Loucy (cell line): ENCODE measurements at regions not wholly inside any gene's neighbourhood (a gene's known extent, or its start where the extent isn't known, plus 50 kb on each side); places are given as distances from the start of the nearest gene placed in this dataset.

Experiments
- H2AFZ ChIP-seq: fragments of 200-600 bp; sonication (generic); 2 replicates; pipeline ENCODE4 v1.6.0; 2016; ENCODE audit warnings: antibody characterized with exemption, mild to moderate bottlenecking, low read length, moderate library complexity
- H3F3A ChIP-seq: fragments of 200-600 bp; 2 replicates; pipeline ENCODE4 v1.6.0; 2016; ENCODE audit warnings: antibody characterized with exemption, low read depth, mild to moderate bottlenecking
- H3K27me3 ChIP-seq: fragments of 200-600 bp; sonication (generic); 2 replicates; pipeline ENCODE4 v1.6.1; 2014; ENCODE audit warnings: low read length, mild to moderate bottlenecking; ENCODE audit not compliant: insufficient read depth, poor library complexity, severe bottlenecking
- H3K36me3 ChIP-seq: fragments of 200-600 bp; sonication (generic); 2 replicates; pipeline ENCODE4 v1.6.1; 2016; ENCODE audit warnings: low read length; ENCODE audit not compliant: insufficient read depth
- H3K4me1 ChIP-seq: fragments of 200-600 bp; sonication (generic); 2 replicates; pipeline ENCODE4 v1.5.1; 2014; ENCODE audit warnings: low read length, mild to moderate bottlenecking; ENCODE audit not compliant: insufficient read depth, poor library complexity, severe bottlenecking
- H3K4me2 ChIP-seq: fragments of 200-600 bp; sonication (generic); 2 replicates; pipeline ENCODE4 v1.6.0; 2014; ENCODE audit warnings: antibody characterized with exemption, low read length, low read depth, mild to moderate bottlenecking; ENCODE audit not compliant: poor library complexity, severe bottlenecking
- H3K4me3 ChIP-seq: fragments of 200-600 bp; sonication (generic); 2 replicates; pipeline ENCODE4 v1.5.1; 2014; ENCODE audit warnings: low read length, mild to moderate bottlenecking, mixed read lengths; ENCODE audit not compliant: poor library complexity, severe bottlenecking
- H3K79me2 ChIP-seq: fragments of 200-600 bp; sonication (generic); 2 replicates; pipeline ENCODE4 v1.6.1; 2014; ENCODE audit warnings: low read length; ENCODE audit not compliant: insufficient read depth
- H3K9ac ChIP-seq: fragments of 200-600 bp; sonication (generic); 2 replicates; pipeline ENCODE4 v1.6.0; 2014; ENCODE audit warnings: mild to moderate bottlenecking, low read depth, low read length, moderate library complexity; ENCODE audit not compliant: poor library complexity, severe bottlenecking
- H3K9me2 ChIP-seq: fragments of 200-600 bp; sonication (generic); replicated peaks from 2 replicates; pipeline ENCODE4 v1.6.1; 2016; ENCODE audit warnings: low read depth, low read length, mixed read lengths
- H3K9me3 ChIP-seq: fragments of 200-600 bp; sonication (generic); 2 replicates; pipeline ENCODE4 v1.6.1; 2014; ENCODE audit warnings: mild to moderate bottlenecking, antibody characterized with exemption, low read length, low read depth; ENCODE audit not compliant: insufficient read depth
- H4K20me1 ChIP-seq: fragments of 200-600 bp; sonication (generic); 2 replicates; pipeline ENCODE4 v1.6.0; 2014; ENCODE audit warnings: antibody characterized with exemption, low read length, mild to moderate bottlenecking; ENCODE audit not compliant: insufficient read depth, poor library complexity, severe bottlenecking
- EZH2phosphoT487 ChIP-seq: fragments of 200-600 bp; IDR thresholded peaks from 2 replicates; pipeline ENCODE4 v1.6.1; 2018; ENCODE audit warnings: antibody characterized with exemption, mild to moderate bottlenecking, moderate library complexity, borderline replicate concordance
- TF ChIP-seq, protein P1 (sequence below): fragments of 200-600 bp; sonication (generic); conservative IDR thresholded peaks from 2 replicates; pipeline ENCODE4 v1.5.1; 2014; ENCODE audit warnings: mild to moderate bottlenecking, antibody characterized with exemption, low read length

DNA sequence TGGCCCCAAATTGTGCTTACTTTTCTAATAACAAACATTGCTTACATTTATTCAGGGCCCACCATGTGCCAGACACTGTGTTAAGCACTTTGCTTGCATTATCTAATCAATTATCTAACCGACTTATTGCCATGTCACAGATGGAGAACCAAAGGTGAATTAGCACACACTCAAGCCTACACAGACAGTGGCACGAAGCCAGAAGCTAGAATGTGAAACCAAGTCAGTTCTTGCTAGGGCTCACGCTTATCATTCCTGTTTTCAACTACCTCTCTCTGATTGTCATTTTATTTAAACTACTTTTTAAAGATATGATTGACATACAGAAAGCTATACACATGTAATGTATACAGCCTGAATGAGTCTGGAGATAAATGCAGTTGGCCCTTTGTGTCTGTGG, 215.7 kb upstream of the CFAP20DC start:
- Histone ChIP-seq H3K4me3 (no peak overlapping the region), H3F3A (no peaks in the 10 kb centered on the region), H3K36me3 (no peaks in the 10 kb centered on the region), H3K9me3 (no peaks in the 10 kb centered on the region), H4K20me1 (no peaks in the 10 kb centered on the region), H3K9ac (no peak overlapping the region), H3K9me2 (no peaks in the 10 kb centered on the region), H3K4me2 (no peak overlapping the region), H3K27me3 (no peaks in the 10 kb centered on the region), H2AFZ (no peak overlapping the region), H3K4me1 (no peaks in the 10 kb centered on the region), H3K79me2 (no peaks in the 10 kb centered on the region)
- TF ChIP-seq EZH2phosphoT487 = no peak
- TF ChIP-seq, protein P1, sequence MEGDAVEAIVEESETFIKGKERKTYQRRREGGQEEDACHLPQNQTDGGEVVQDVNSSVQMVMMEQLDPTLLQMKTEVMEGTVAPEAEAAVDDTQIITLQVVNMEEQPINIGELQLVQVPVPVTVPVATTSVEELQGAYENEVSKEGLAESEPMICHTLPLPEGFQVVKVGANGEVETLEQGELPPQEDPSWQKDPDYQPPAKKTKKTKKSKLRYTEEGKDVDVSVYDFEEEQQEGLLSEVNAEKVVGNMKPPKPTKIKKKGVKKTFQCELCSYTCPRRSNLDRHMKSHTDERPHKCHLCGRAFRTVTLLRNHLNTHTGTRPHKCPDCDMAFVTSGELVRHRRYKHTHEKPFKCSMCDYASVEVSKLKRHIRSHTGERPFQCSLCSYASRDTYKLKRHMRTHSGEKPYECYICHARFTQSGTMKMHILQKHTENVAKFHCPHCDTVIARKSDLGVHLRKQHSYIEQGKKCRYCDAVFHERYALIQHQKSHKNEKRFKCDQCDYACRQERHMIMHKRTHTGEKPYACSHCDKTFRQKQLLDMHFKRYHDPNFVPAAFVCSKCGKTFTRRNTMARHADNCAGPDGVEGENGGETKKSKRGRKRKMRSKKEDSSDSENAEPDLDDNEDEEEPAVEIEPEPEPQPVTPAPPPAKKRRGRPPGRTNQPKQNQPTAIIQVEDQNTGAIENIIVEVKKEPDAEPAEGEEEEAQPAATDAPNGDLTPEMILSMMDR = no peak

DNA sequence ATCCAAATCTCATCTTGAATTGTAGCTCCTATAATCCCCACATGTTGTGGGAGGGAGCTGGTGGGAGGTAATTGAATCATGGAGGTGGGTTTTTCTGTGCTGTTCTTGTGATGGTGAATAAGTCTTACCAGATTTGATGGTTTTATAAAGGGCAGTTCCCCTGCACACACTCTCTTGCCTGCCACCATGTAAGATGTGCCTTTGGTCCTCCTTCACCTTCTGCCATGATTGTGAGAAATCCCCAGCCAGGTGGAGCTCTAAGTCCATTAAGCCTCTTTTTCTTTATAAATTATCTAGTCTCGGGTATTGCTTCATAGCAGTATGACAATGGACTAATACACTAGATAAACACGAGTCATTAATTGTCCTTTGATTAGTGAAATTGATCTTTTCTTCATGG, 214.5 kb upstream of the CFAP20DC start:
- Histone ChIP-seq H3K9ac (no peak overlapping the region), H3F3A (no peaks in the 10 kb centered on the region), H3K4me2 (no peak overlapping the region), H3K4me3 (no peak overlapping the region), H3K9me3 (no peaks in the 10 kb centered on the region), H3K4me1 (no peaks in the 10 kb centered on the region), H3K9me2 (no peaks in the 10 kb centered on the region), H3K79me2 (no peaks in the 10 kb centered on the region), H3K27me3 (no peaks in the 10 kb centered on the region), H4K20me1 (no peaks in the 10 kb centered on the region), H3K36me3 (no peaks in the 10 kb centered on the region), H2AFZ (no peak overlapping the region)
- TF ChIP-seq EZH2phosphoT487 = no peak
- TF ChIP-seq, protein P1 = no peak

DNA sequence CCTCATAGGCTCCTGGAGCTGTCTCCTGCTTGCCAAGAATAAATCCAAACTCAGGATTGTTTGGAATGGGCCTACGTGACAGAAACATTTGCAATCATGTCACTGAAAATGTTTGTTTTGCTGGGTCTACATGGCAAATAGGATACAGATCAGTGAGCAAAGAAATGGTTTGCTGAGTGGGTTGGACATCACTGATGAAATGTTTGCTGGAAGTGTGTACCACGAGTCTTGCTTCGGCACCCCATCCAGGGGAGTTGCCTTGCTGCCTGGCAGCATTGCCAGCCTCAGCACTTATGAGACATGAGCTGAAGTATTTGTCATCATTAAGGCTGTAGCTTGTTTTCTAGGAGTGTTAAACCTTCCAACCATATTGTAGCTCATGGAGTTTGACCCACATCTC, 213.3 kb upstream of the CFAP20DC start:
- Histone ChIP-seq H3K4me2 (no peak overlapping the region), H3K9me2 (no peaks in the 10 kb centered on the region)

More for the DNA sequence above, 213.3 kb upstream of the CFAP20DC start:
- no peaks in the 10 kb centered on the region for H3K27me3 ChIP-seq
- no peak overlapping the region for H2AFZ ChIP-seq
- H4K20me1 ChIP-seq = no peaks in the 10 kb centered on the region
- H3K4me1 ChIP-seq = no peaks in the 10 kb centered on the region
- no peak overlapping the region for H3K9ac ChIP-seq
- H3F3A ChIP-seq = no peaks in the 10 kb centered on the region
- no peaks in the 10 kb centered on the region for H3K79me2 ChIP-seq
- no peaks in the 10 kb centered on the region for H3K9me3 ChIP-seq
- no peaks in the 10 kb centered on the region for H3K36me3 ChIP-seq
- no peak for TF ChIP-seq EZH2phosphoT487
- TF ChIP-seq, protein P1 = no peak
- no peak overlapping the region for H3K4me3 ChIP-seq
